Keratinocyte (primary cell): ENCODE measurements at regions not wholly inside any gene's neighbourhood (a gene's known extent, or its start where the extent isn't known, plus 50 kb on each side); places are given as distances from the start of the nearest gene placed in this dataset.

Experiments
- DNase-seq: peaks from one replicate; pipeline ENCODE4 v3.0.0-alpha.2; 2011; ENCODE audit warnings: low read depth, missing footprints, low spot score
- FAIRE-seq: peaks from 2 replicates; lab custom pipeline; 2011; peaks lifted over from hg19 to GRCh38; lab: Jason Lieb, UNC
- H2AFZ ChIP-seq: 2 replicates; pipeline ENCODE4 v1.6.0; 2012; ENCODE audit warnings: low read length, control low read depth, inconsistent platforms; ENCODE audit not compliant: control insufficient read depth
- H3K27ac ChIP-seq: 2 replicates; pipeline ENCODE4 v1.5.1; 2011; ENCODE audit warnings: low read length; ENCODE audit not compliant: control insufficient read depth, insufficient read depth
- H3K27me3 ChIP-seq: 3 replicates; pipeline ENCODE4 v1.6.0; 2011; ENCODE audit warnings: low read length; ENCODE audit not compliant: control insufficient read depth, insufficient read depth; ENCODE audit errors: extremely low read depth
- H3K36me3 ChIP-seq, 2 experiments: 2 replicates in 1 of 2; 3 replicates in 1 of 2; pipeline ENCODE4 v1.5.1; 2011; ENCODE audit warnings: low read length in 2 of 2, mild to moderate bottlenecking in 1 of 2; ENCODE audit not compliant: control insufficient read depth in 2 of 2, insufficient read depth in 2 of 2; ENCODE audit errors: extremely low read depth in 1 of 2
- H3K4me1 ChIP-seq: 3 replicates; pipeline ENCODE4 v1.5.1; 2011; ENCODE audit warnings: low read length; ENCODE audit not compliant: control insufficient read depth, insufficient read depth; ENCODE audit errors: extremely low read depth
- H3K4me2 ChIP-seq: 3 replicates; pipeline ENCODE4 v1.6.0; 2011; ENCODE audit warnings: low read depth, low read length; ENCODE audit not compliant: control insufficient read depth, insufficient read depth; ENCODE audit errors: extremely low read depth
- H3K4me3 ChIP-seq, 3 experiments: fragments of 200-600 bp in 1 of 3; sonication (generic) in 1 of 3; 2 replicates in 2 of 3; 3 replicates in 1 of 3; pipeline ENCODE4 v1.5.1; 2011 to 2016; ENCODE audit warnings: low read length in 3 of 3, mild to moderate bottlenecking in 3 of 3, control low read depth in 2 of 3, inconsistent platforms in 1 of 3, low read depth in 1 of 3, mixed read lengths in 1 of 3, mixed run types in 1 of 3, moderate library complexity in 1 of 3; ENCODE audit not compliant: control insufficient read depth in 2 of 3, insufficient read depth in 2 of 3; ENCODE audit errors: extremely low read depth in 1 of 3
- H3K79me2 ChIP-seq: 2 replicates; pipeline ENCODE4 v1.6.0; 2012; ENCODE audit warnings: low read length; ENCODE audit not compliant: control insufficient read depth, insufficient read depth
- H3K9ac ChIP-seq: 3 replicates; pipeline ENCODE4 v1.6.0; 2011; ENCODE audit warnings: low read length; ENCODE audit not compliant: control insufficient read depth, insufficient read depth; ENCODE audit errors: extremely low read depth
- H3K9me1 ChIP-seq: 3 replicates; pipeline ENCODE4 v1.6.0; 2011; ENCODE audit warnings: low read length; ENCODE audit not compliant: control insufficient read depth, insufficient read depth; ENCODE audit errors: extremely low read depth
- H3K9me3 ChIP-seq: 2 replicates; pipeline ENCODE4 v1.5.1; 2012; ENCODE audit warnings: low read depth, low read length; ENCODE audit not compliant: control insufficient read depth
- H4K20me1 ChIP-seq: 3 replicates; pipeline ENCODE4 v1.6.0; 2011; ENCODE audit warnings: low read length; ENCODE audit not compliant: control insufficient read depth, insufficient read depth; ENCODE audit errors: extremely low read depth
- EZH2 ChIP-seq: IDR thresholded peaks from one replicate; pipeline ENCODE4 v1.6.1; 2012; ENCODE audit warnings: inconsistent platforms, mild to moderate bottlenecking, low read length, moderate library complexity
- dilution Hi-C: fragments of 300-500 bp; cut with MboI; formaldehyde crosslinking; loops from one replicate; pipeline ENCODE4 v1.7.0; 2020; ENCODE audit warnings: low sequenced_read_pairs; ENCODE audit not compliant: extremely low pct_ligation_motif_present
- TF ChIP-seq, protein P1 (sequence below), 3 experiments: IDR thresholded peaks in 1 of 3; conservative IDR thresholded peaks in 1 of 3; optimal IDR thresholded peaks in 1 of 3; 2 replicates in 2 of 3; 3 replicates in 1 of 3; pipeline versions ENCODE3 to v1.5.1; 2011; ENCODE audit warnings: low read length in 3 of 3, mild to moderate bottlenecking in 3 of 3, moderate library complexity in 2 of 3, control low read depth in 1 of 3, inconsistent platforms in 1 of 3; ENCODE audit not compliant: insufficient read depth in 2 of 3; ENCODE audit errors: extremely low read depth in 1 of 3

DNA sequence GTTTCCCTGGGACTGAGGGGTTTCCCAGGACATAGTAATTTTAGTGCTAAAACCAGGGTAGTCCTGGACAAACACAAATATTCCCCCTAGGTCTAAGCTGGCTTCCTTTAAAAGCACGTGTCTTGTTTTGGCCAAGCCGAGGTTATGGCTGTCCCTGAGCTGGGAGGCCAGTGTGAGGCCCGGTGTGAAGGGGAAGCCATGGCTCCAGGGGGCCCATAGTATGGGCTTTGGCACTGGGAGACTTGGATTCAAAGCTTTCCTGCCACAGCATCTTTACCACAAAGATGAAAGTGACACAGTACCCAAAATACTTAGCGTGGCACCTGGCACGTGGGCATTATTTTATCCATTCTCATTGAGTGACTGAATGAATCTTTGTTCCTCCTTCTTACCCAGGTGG is 345.2 kb downstream of the ZNF536 start:
- no peak overlapping the region for H2AFZ ChIP-seq
- no peaks in the 10 kb centered on the region for H3K79me2 ChIP-seq
- H3K9me1 ChIP-seq: no peaks in the 10 kb centered on the region
- peaks cover 5% of the 10 kb centered on the region for H3K4me1 ChIP-seq
- TF ChIP-seq, protein P1, sequence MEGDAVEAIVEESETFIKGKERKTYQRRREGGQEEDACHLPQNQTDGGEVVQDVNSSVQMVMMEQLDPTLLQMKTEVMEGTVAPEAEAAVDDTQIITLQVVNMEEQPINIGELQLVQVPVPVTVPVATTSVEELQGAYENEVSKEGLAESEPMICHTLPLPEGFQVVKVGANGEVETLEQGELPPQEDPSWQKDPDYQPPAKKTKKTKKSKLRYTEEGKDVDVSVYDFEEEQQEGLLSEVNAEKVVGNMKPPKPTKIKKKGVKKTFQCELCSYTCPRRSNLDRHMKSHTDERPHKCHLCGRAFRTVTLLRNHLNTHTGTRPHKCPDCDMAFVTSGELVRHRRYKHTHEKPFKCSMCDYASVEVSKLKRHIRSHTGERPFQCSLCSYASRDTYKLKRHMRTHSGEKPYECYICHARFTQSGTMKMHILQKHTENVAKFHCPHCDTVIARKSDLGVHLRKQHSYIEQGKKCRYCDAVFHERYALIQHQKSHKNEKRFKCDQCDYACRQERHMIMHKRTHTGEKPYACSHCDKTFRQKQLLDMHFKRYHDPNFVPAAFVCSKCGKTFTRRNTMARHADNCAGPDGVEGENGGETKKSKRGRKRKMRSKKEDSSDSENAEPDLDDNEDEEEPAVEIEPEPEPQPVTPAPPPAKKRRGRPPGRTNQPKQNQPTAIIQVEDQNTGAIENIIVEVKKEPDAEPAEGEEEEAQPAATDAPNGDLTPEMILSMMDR (optimal IDR thresholded peaks at IDR 0.05 in 1 of 3, IDR thresholded peaks at IDR 0.05 in 1 of 3, conservative IDR thresholded peaks at IDR 0.05 in 1 of 3; ENCODE audit: extremely low read depth in 1 of 3, insufficient read depth in 2 of 3, low read length in 3 of 3): no peak
- no peak for TF ChIP-seq EZH2
- H3K4me3 ChIP-seq: no peak overlapping the region
- H3K9ac ChIP-seq: no peak overlapping the region
- no peaks in the 10 kb centered on the region for H3K36me3 ChIP-seq
- H3K4me2 ChIP-seq: no peak overlapping the region
- no peak for FAIRE-seq
- no peaks in the 10 kb centered on the region for H4K20me1 ChIP-seq
- dilution Hi-C loops: no loop called here
- no peaks in the 10 kb centered on the region for H3K9me3 ChIP-seq
- peaks cover 4% of the 10 kb centered on the region for H3K27me3 ChIP-seq
- no peak overlapping the region for H3K27ac ChIP-seq
- DNase-seq: no peak

DNA sequence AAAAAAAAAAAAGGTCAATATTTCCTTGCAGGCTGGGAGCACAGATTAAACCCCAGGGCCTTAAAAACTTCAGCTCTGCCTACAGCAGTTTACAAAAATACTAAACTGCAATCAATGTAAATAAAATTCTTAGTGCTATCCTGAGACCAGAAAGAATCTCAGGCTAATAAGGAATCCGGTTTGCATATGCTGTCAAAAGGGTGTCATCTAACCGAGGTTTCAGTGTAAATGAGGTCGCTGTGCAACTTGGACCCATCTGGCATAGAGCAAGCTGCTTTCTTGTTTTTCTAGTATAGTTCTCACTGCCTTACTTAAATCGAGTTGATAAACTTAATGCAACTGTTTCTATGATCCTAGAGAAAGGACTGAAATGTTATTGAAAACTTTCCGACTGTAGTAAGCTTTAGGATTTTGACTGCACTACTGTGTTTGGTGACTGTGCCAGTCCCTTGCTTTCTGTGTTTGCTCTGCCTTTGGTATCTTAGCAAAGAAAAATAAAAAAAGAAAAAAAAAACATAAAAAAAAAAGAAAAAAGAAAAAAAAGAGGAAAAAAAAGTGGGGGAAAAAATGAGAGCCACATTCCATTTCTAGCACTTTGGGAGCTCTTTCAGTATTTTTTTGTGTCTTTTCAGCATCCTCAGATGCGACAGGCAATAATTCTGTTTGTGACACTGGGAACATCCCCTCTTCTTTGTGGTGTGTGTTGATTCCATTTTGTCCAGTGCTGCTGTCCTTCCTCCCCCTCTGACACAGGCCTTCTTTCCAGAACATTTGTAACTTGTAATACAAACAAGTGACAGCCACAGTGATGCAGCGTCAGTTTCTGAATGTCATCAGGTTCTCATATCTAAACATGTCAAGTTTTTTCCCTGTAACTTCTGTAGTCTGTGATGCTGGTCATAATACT is 340.5 kb downstream of the ZNF536 start:
- Histone ChIP-seq H3K4me2 (no peak overlapping the region), H3K27me3 (no peaks in the 10 kb centered on the region), H3K27ac (no peak overlapping the region), H3K4me1 (no peaks in the 10 kb centered on the region), H3K4me3 (no peak overlapping the region), H3K79me2 (no peaks in the 10 kb centered on the region), H2AFZ (no peak overlapping the region), H3K9me3 (no peaks in the 10 kb centered on the region), H4K20me1 (no peaks in the 10 kb centered on the region), H3K9ac (no peak overlapping the region), H3K9me1 (no peaks in the 10 kb centered on the region), H3K36me3 (no peaks in the 10 kb centered on the region)
- FAIRE-seq (no peak), DNase-seq (no peak)
- TF ChIP-seq, protein P1 (optimal IDR thresholded peaks at IDR 0.05 in 1 of 3, IDR thresholded peaks at IDR 0.05 in 1 of 3, conservative IDR thresholded peaks at IDR 0.05 in 1 of 3; ENCODE audit: extremely low read depth in 1 of 3, insufficient read depth in 2 of 3, low read length in 3 of 3): no peak
- TF ChIP-seq EZH2: no peak
- dilution Hi-C loops: no loop called here
